ENCODE measurements at regions not wholly inside any gene's neighbourhood (a gene's known extent, or its start where the extent isn't known, plus 50 kb on each side); places are given as distances from the start of the nearest gene placed in this dataset.

DNA sequence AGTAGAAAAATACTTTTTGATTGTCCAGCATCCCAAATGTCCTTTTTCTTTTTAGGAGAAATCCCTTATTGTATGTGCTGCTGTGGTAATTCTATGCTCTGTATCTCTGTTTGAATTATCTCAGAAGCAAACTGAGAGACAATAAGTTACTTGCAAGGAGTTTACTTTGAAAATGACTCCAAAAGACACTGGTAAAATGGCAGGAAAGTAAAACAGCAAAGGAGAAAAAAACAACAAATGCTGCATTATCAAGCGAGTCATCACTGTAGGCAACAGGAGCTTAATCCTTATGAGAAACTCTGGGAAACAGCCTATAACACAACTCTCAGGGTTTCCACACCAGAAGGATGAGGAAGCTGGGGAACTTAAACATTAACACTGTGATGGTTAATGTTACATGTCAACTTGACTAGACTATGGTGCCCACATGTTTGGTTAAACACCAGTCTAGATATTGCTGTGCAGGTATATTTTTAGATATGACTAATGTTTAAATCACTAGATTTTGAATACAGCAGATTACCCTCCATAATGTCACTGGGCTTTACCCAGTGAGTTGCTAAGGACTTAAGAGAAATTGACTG is 92.6 kb upstream of the GAS1 start:
- Histone ChIP-seq H4K20me1 (ENCODE audit: insufficient read depth) (no peaks in the 10 kb centered on the region), H3K9me3 (ENCODE audit: control insufficient read depth in 1 of 2, insufficient read depth in 1 of 2, low read depth in 1 of 2, low read length in 2 of 2) (no peaks in the 10 kb centered on the region), H3K79me2 (ENCODE audit: insufficient read depth, low read length) (no peaks in the 10 kb centered on the region), H3K9me2 (ENCODE audit: insufficient read depth) (no peaks in the 10 kb centered on the region), H3K9ac (ENCODE audit: low read length) (no peak overlapping the region), H3K27ac (ENCODE audit: low read depth, low read length) (no peak overlapping the region), H3K4me1 (ENCODE audit: control insufficient read depth in 1 of 2, insufficient read depth in 2 of 2, low read length in 2 of 2) (peaks cover 0 to 17% of the 10 kb centered on the region in 2 experiments; a peak in 3 of 4 replicates), H2AFZ (ENCODE audit: low read depth, low read length, poor library complexity, severe bottlenecking) (no peak overlapping the region), H3K4me3 (replicated peaks in 1 of 2; ENCODE audit: low read depth in 1 of 2, low read length in 2 of 2) (no peak overlapping the region), H3K36me3 (ENCODE audit: control insufficient read depth in 1 of 2, insufficient read depth in 2 of 2, low read length in 2 of 2) (no peaks in the 10 kb centered on the region), H3K4me2 (ENCODE audit: low read length) (peak overlapping the region; percentile 18; the same call in 1 of the 2 replicates), H3K27me3 (ENCODE audit: insufficient read depth, low read length) (no peaks in the 10 kb centered on the region)
- no TSS peak for BruUV-seq (replicated peaks)
- intact Hi-C loops (cut with micrococcal nuclease): no loop called here
- POLR2A ChIA-PET: no interaction called here
- DNase-seq (ENCODE audit: low read depth, low spot score) (no peak), ATAC-seq (no peak)
- CTCF ChIA-PET: no interaction called here
- TF ChIP-seq EGR1 (IDR thresholded peaks at IDR 0.05; ENCODE audit: low read depth) (no peak), ZFX (IDR thresholded peaks at IDR 0.05) (no peak), CTCF (IDR thresholded peaks at IDR 0.05 in 2 of 3, conservative IDR thresholded peaks at IDR 0.05 in 1 of 3; ENCODE audit: borderline replicate concordance in 1 of 3, insufficient read depth in 1 of 3, low read depth in 2 of 3, low read length in 2 of 3) (no peak), ELF1 (IDR thresholded peaks at IDR 0.05; ENCODE audit: borderline replicate concordance, low read depth) (no peak), ZNF274 (IDR thresholded peaks at IDR 0.05; ENCODE audit: low read depth, low read length) (no peak), CEBPB (IDR thresholded peaks at IDR 0.05; ENCODE audit: low read depth) (no peak)
- RAD21 ChIA-PET (ENCODE audit: low non-redundant PET in 1 of 2, low total read pairs in 2 of 2, uncharacterized antibody in 2 of 2, unreplicated experiment in 2 of 2): no interaction called here

- H2AFZ ChIP-seq (ENCODE audit: low read depth, low read length, poor library complexity, severe bottlenecking): no peak overlapping the region
- H3K9me2 ChIP-seq (ENCODE audit: insufficient read depth): no peaks in the 10 kb centered on the region
- peak overlapping the region; percentile 72 for H3K4me2 ChIP-seq (ENCODE audit: low read length)
- H3K4me1 ChIP-seq (ENCODE audit: control insufficient read depth in 1 of 2, insufficient read depth in 2 of 2, low read length in 2 of 2): peaks cover 0 to 17% of the 10 kb centered on the region in 2 experiments; a peak in 3 of 4 replicates
- no peaks in the 10 kb centered on the region for H3K79me2 ChIP-seq (ENCODE audit: insufficient read depth, low read length)
- no TSS peak for BruUV-seq (replicated peaks)
- no peak overlapping the region for H3K4me3 ChIP-seq (replicated peaks in 1 of 2; ENCODE audit: low read depth in 1 of 2, low read length in 2 of 2)
- DNase-seq (ENCODE audit: low read depth, low spot score) (no peak), ATAC-seq (no peak)
- CTCF ChIA-PET: no interaction called here
- POLR2A ChIA-PET: no interaction called here
- no peak overlapping the region for H3K27ac ChIP-seq (ENCODE audit: low read depth, low read length)
- RAD21 ChIA-PET (ENCODE audit: low non-redundant PET in 1 of 2, low total read pairs in 2 of 2, uncharacterized antibody in 2 of 2, unreplicated experiment in 2 of 2): no interaction called here
- no peaks in the 10 kb centered on the region for H4K20me1 ChIP-seq (ENCODE audit: insufficient read depth)
- no peak overlapping the region for H3K9ac ChIP-seq (ENCODE audit: low read length)
- no peaks in the 10 kb centered on the region for H3K36me3 ChIP-seq (ENCODE audit: control insufficient read depth in 1 of 2, insufficient read depth in 2 of 2, low read length in 2 of 2)
- intact Hi-C loops (cut with micrococcal nuclease): no loop called here
- H3K9me3 ChIP-seq (ENCODE audit: control insufficient read depth in 1 of 2, insufficient read depth in 1 of 2, low read depth in 1 of 2, low read length in 2 of 2): no peaks in the 10 kb centered on the region
- no peaks in the 10 kb centered on the region for H3K27me3 ChIP-seq (ENCODE audit: insufficient read depth, low read length)
- TF ChIP-seq ZNF274 (IDR thresholded peaks at IDR 0.05; ENCODE audit: low read depth, low read length) (no peak), MAX (IDR thresholded peaks at IDR 0.05) (no peak), TCF7L2 (IDR thresholded peaks at IDR 0.05; ENCODE audit: borderline replicate concordance, extremely low read depth, insufficient read depth, insufficient read length) (no peak), POLR2AphosphoS5 (IDR thresholded peaks at IDR 0.05; ENCODE audit: low read depth, low read length) (no peak), REST (IDR thresholded peaks at IDR 0.05; ENCODE audit: low read depth) (no peak)
- TF ChIP-seq, protein P1, sequence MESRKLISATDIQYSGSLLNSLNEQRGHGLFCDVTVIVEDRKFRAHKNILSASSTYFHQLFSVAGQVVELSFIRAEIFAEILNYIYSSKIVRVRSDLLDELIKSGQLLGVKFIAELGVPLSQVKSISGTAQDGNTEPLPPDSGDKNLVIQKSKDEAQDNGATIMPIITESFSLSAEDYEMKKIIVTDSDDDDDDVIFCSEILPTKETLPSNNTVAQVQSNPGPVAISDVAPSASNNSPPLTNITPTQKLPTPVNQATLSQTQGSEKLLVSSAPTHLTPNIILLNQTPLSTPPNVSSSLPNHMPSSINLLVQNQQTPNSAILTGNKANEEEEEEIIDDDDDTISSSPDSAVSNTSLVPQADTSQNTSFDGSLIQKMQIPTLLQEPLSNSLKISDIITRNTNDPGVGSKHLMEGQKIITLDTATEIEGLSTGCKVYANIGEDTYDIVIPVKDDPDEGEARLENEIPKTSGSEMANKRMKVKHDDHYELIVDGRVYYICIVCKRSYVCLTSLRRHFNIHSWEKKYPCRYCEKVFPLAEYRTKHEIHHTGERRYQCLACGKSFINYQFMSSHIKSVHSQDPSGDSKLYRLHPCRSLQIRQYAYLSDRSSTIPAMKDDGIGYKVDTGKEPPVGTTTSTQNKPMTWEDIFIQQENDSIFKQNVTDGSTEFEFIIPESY (IDR thresholded peaks at IDR 0.05; ENCODE audit: extremely low read depth, insufficient replicate concordance, low read length): no peak
These were observed 93.2 kb upstream of the GAS1 start for GRCh38 chr9:87040410-87041009.

Data from HCT116 (cell line).